Activated T-cell treated with anti-CD3 and anti-CD28 coated beads, Interleukin-2, amount 50 U/mL, for 48 hours (primary cell): ENCODE measurements at regions not wholly inside any gene's neighbourhood (a gene's known extent, or its start where the extent isn't known, plus 50 kb on each side); places are given as distances from the start of the nearest gene placed in this dataset.

Experiments used
- DNase-seq, 2 experiments: peaks; one replicate each; pipeline ENCODE4 v3.0.0-alpha.2; 2020

DNA sequence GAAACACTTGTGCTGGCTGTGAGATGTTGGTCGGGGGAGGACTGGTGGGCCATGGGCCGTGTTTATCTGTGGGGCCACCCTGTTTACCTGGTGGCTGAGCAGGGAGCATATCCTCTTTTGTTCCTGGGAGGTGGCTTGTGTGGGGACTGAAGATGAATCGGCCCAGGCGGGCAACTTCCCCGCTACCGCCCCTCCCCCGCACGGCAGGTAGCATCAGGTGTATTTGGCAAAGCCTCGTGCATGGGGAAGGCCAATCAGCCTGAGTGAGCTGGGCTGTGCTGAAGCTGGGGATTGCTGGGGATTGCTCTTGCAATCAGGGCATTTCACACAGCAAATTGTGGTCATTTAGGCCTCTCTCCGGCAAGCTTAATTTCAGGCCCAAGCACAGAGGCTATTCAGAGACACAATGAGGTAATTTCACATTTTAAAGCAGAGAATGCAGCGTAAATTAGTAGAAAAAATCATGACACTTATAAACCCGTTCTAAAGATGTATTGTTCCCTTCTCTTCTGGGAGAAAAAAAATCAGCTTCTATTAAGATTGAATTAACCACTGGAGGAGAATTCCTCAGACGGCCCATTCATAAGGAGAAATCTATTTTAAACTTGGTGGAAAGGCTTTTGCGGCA lies 197.7 kb upstream of the POU3F1 start:
- no peak for DNase-seq

DNA sequence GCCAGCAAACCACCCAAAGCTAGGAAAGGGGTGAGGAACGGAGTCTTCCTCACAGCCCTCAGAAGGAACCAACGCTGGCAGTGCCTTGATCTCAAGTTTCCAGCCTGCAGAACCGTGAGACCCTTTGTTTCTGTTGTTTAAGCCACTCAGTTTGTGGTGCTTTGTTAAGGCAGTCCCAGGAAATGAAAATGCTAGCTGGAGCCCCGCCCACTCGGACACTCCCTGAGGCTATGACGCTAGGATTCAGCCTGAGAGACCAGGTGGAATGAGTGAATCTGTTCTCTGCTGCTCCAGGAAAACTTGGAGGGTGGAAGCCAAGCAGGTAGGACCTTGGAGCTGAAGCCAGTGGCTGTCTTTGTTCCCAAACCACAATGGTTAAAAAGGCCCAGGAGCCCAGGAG lies 196.5 kb upstream of the POU3F1 start:
- DNase-seq: no peak

DNA sequence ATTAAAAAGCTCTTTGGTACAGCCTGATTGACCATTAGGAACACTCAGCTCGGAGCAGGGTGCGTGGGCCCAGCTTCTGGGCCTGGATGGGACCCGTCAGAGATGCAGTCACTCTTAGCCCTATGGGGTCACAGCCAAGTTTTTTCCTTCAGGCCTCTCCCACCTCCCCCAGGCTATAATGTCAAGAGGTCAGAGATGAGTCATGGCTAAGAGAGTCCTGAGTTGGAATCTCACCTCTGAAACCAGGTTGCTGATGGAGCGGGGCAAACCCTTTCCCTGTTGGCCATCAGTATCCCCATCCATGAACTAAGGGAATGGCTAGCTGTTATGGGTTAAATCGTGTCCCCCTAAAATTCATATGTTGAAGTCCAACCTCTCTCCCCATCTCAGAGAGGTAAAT lies 195.9 kb upstream of the POU3F1 start:
- DNase-seq: no peak

DNA sequence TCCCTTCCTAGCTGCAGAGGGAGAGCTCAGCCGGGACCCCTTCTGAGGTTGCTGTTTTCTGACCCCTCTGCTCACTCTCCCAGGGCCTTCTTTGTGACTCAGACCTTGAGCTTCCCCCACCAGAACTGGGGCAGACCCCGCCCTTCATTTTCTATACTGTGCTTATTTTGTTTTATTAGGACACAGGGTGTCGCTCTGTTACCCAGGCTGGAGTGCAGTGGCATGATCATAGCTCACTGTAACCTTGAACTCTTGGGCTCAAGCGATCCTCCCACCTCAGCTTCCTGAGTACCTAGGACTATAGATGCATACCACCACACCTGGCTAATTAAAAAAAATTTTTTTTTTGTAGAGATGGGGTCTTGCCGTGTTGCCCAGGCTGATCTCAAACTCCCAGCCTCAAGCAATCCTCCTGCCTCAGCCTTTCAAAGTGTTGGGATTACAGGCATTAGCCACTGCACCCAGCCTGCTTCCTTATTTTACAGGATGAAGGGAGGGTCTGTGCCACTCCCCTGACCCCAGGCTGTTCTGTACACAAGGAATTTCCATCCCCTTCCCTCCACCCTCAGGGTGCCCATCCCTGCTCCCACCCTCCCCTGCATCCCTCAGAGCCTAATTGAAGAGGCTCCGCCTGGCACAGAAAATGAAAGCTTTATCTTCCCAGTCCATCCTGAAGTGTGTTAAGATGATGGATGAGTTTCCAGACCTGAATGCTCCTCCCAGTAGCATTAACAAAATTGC lies 195.2 kb upstream of the POU3F1 start:
- DNase-seq: no peak

DNA sequence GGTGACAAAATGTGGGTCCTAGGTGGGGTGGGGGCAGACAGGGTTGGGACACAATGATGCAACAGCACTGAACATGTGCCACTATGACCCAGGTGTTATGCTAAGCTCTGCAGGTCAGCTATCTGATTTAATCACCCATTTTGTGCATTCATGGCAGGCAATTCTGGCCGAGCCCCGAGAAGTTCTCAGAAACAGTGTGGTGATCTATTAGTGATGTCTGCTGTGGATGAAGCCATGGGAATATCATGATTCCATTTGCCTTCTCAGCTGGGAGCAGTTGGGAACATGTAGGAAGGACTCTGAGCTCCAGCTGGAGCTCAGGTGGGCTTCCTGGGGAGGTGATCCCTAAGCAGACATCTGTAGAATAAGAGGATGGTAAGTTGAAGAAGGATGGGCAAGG lies 194.0 kb upstream of the POU3F1 start:
- no peak for DNase-seq

DNA sequence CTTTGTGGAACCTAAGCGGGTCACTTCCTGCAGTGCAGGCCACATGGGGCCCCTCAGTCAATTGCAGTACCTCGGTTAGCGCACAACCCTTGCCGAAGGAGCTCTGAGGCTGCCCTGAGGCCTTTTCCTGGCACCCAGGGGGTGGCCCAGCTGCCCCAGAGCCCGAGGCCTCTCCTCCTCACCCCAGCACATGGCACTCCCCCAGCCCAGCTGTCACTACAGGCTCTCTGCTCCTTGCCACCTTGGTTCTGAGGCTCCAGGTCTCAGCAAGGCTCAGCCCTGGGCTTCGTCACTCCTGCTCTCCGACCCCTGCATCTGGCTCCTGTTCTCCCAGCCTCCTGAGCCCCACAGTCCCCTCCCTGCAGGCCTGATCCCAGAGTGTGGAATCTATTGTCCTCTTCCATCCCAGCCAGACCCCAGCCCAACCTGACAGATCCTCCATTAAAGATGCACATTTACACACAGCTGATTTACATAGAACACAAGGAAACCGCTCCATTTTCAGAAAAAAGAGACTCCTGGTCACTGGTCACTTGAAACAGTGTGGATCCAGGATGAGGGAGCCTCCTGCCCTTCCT lies 192.8 kb upstream of the POU3F1 start:
- DNase-seq: no peak

DNA sequence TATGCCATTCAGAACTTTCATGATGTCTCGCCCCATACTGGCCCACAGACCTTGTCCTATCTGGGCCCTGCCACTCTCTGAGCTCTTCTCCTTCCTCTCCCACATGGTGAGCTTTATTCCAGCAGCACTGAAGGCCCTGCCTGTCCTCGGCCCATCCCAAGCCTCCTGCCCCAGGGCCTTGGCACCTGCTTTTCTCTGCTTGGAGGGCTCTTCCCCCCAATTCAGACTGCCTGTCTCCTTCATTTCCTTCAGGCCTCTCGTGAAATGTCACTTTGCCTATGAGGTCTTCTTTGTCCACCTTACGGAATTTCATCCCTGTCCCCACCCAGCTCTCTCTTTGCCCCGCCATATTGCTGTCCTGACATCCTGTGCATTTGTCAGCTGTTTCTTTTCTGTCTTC lies 191.7 kb upstream of the POU3F1 start:
- no peak for DNase-seq

DNA sequence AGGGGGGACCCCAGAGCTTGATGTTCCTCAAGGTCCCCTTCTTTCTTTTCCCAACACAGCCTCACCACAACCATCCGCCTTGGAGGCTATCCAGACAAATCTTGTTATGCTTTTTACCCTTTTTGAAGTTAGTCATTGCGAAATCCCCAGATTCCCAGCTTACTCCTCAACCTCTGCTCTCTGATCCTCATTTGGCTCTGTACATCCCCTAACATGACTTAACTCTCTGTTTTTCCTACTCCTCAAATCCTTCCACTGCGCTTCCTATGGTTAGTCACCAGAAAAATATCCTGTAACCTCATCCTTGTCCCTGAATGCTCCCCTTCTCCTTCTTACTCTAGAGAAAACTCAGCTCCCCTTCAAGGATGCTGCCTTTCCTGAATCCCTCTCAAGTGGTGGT lies 189.1 kb upstream of the POU3F1 start:
- DNase-seq: no peak

DNA sequence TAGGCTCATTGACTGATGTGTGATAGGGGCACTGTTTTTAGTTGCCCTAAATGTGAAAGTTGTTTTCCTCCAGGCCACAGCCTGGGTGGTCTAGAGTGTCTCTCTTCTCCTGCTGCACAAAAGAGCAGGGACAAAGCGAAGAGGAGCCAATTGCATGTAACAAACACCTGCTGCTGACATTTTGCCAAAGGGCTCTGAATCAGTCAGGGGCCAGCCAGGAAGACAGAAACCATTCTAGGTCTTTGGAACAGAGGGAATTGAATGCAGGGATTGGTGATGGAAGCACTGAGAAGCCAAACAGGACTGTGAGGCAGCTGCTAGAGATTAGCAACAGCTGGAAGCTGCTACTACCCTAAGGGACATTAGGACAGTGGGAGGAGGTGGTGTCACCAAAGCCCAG lies 185.3 kb upstream of the POU3F1 start:
- DNase-seq: no peak

DNA sequence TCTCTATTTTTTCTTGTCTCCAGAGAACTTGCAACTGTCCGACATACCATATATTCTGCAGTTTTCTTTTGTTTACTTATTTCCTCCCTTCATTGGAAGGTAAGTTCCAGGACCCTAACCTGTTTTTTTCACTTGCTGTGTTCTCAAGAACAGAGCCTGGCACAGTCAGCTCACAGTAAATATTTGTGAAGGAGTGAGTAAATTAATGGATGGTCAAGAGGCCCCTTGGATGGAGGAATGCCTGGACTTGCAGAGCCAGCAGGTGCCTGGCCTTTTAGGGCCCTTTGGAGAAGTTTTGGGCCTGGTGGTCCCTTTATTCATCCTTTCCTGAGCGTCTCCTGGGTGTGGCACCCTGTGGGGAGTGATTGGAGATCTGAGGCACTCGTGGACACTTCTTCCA lies 182.1 kb upstream of the POU3F1 start:
- DNase-seq: no peak

DNA sequence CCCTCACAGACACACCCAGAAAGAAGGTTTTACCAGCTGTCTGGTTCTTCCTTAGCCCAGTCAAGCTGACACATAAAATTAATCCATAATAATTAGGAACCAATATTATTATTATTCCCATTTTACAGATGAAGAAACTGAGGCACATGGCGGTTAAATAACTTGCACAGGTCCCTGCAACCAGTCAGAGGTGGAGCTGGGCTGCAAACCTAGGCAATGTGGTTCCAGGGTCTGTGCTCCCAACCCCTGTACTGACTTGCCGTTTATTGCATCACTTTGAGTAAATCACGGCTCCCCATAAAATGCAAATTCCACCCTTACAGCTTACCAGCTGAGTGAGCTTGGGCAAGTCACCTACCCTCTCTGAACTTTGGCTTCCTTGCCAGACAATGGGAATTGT lies 179.2 kb upstream of the POU3F1 start:
- DNase-seq: no peak

DNA sequence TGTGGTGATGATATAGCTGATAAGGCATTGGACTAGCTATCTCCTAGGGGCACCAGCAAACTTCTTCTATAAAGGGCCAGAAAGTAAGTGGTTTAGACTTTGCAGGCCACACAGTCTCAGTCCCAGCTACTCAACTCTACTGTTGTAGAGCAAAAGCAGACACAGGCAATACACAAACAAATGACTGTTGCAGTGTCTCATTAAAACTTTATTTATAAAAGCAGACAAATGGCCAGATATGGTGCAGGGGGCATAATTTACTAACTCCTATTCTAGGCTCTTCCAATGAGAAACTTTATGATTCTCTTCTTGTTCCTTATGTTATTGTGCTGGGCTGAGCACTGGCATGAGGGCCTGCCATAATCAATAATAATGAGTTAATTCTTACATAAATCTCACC lies 176.8 kb upstream of the POU3F1 start:
- DNase-seq: no peak

DNA sequence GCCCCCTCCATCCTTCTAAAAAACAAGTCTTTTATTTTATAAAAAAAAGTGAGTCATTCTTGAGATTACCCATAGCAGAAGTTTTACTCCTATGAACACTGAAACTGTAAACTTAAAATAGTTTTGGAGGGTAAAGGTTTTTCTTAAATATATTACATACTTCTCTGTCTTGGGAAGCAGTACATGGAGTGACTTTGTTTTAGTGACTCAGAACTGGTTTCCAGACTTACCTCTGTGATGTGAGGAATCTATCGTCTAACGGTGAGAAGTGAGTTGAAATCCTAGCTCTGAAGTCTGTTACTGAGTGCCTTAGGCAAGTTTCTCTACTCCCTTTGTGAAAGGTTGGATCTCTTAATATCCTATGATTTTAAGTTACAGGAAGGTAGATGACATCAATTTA lies 176.3 kb upstream of the POU3F1 start:
- no peak for DNase-seq

DNA sequence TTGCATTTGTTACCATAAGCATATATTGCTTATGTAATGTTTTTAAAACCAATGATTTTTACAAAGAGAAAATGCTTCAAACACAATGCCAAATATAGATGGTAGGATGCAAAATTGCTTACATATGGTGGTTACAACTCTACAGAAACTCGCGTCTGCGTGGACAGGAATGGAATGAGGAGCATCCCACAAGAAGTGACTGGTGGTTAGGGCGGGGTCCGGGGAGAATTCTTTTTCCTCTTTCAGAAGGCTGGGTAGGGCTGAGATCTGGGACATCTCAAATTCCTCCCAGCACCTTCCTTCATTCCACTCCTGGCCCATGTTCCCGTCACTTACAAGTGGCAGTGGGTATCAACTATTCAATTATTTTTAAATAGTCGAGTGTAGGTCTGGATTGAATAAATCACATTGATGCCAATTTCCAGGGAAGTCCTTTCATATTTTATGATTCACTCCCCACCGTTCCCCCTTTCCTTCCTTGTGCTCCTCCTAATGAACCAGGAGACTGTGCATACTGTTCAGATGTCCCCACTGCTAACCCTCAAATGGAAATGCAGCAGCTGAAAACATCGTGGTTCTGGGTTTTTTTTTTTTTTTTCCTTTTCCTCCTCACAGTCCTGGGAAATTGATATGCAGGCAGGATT lies 174.5 kb upstream of the POU3F1 start:
- no peak for DNase-seq

DNA sequence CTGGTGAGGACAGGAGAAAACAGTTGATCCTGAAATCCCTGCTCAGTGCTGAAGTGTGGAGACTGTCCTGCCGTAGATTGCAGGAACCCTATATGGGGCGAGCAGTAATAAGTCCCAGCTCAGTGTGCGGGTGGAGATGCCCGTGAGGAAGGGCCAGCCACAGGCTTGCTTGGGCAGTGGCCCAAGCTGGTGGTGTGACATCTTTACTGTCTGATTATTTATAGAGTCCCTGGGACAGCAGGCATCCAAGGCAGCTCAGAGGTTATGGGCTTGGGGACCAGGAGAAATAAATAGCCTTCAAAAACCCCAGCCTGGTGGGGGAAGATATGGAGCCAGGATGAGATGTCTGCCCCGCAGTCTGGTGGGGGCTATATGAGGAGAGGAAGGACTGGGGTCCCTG lies 170.7 kb upstream of the POU3F1 start:
- DNase-seq: no peak

DNA sequence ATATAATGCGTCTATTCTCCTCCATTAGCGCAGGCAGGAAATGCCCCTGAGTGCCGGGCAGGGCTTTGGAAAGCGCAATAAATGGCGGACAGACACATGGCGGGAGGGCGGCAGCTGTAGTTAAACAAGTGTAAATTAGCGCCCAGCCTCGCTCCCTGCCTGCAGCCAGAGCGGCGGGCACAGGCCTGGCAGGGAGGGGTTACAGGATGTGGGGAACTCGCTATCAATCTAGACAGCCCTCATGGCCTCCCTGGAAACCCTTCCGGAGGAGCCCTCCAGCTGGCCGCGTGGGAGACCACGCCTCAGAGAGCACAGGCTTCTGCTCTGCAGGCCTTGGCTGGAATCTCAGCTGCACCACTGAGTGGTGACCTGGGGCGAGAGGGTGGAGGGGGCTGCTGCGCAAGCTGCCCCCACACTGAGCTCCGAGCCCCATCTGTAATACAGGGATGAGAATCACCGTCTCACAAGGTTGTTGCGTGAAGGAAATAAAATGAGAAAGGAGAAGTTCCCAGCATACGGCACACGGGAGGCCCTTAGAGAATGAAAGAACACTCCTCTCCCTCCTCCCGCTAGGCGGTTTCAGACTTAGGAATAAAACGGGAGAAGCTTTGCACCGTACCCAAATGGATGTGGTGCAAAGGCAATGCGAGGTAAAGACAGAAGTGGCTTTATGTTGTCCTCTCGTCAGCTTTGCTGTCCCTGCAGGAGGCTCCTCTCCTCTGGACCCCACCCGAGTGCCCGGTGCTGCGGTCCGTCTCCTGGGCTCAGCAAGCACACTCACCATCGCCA lies 167.2 kb upstream of the POU3F1 start:
- no peak for DNase-seq

DNA sequence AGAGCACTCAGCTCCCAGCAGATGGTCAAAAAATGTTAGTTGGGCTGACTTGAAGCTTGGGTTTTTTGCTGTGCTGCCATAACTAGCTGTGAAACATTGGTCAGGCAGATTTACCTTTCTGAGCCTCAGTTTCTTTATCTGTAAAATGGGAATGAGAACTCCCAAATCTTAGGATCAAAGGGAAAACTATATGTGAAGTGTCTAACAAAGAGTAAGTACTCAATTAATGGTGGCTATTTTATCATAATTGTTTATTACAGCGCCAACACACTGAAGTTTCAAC lies 164.2 kb upstream of the POU3F1 start:
- no peak for DNase-seq

DNA sequence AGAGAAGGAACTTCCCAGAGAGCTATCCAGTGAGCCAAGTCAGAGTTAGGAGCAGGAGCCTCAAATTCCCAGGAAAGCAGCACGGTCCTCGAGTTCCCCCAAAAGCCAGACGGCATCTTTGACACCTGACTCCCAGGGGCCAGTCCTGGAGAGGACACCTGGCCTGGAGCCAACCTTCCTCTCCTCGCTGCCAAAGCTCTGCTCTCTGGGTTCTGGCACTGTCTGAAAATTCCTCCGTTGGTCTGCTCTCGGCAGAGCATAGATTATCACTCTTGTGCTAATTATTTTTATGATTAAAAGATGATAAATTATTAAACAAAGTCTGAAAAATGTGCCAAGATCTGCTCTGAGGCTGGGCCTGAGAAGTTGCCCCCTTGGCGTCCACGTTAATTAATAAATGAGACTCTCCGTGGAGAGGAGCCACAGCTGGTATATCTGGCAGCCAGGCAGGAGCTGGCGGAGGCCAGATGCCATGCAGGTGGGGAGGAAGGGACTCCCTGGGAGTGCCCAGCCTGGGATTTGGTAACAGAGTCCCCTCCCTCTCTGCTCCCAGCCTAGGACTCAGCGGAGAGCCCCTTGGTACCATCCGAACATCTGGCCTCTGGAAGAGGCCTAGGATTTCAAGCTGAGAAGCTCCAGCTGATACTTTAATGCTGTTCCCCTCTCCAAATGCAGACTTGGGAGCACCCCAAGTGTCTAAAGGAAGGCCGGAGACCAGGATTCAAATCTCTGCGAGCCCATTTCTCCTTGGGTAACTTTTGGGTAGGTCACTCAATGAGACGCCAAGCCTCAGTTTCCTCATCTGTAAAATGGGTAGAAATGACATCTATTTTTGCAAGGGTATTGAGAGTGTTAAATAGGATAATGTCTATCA lies 163.7 kb upstream of the POU3F1 start:
- DNase-seq: no peak

DNA sequence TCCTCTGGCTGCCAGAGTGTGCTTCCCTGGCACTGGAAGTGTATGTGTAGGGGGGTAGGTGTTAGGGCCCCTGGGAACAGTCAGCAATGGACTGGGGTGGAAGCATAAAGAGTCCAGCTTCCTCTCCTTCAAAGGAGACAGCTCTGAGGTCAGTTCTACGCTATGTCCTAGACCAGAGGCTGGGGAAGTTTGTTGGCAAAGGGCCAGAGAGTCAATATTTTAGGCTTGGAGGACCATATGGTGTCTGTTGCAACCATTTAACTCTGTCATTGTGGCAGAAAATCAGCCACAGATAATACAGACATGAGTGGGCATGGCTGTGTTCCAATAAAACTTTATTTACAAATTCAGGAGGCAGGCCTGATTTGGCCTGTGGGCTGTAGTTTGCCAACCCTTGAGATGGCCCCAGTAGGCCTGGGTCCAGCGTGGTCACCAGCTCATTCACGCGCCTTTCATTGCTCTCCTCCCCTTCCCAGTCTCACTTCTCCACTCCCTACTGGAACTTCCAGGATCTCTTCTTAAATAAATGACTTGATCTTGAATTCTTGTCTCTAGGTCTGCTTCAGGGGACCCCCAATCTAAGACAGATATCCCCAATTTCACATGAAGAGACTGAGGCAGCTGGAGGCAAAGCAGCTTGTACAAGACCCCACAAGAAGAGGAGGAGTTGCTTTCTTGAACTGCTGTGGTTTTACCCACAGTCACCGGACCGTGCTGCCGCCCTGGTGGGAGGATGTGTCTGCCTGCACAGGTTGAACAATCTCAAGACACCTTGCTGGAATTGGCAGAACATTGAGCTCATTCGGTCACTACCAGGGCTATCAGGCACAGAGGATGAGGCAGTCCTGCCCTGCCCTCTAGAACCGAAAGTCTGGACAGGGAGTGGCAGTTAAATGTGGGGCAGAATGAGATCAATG lies 162.4 kb upstream of the POU3F1 start:
- no peak for DNase-seq

DNA sequence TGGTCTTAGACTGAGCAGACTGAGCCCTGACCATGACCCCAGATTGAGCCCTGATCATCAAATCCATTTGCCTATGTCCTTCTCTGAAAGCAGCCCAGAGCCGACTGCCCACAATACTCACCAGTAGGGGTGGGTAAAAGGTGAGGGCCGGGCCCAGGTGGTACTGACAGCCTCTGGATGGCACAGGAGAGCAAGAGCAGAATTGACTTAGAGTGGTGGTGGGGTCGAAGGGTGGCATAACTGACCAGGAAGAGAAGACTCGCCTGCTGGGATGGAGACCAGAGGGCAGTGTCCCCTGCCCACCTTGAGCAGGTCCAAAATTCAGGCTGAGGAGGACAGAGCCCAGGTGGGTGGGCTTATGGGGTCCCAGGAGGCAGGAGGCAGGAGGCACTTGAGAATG lies 161.3 kb upstream of the POU3F1 start:
- no peak for DNase-seq

DNA sequence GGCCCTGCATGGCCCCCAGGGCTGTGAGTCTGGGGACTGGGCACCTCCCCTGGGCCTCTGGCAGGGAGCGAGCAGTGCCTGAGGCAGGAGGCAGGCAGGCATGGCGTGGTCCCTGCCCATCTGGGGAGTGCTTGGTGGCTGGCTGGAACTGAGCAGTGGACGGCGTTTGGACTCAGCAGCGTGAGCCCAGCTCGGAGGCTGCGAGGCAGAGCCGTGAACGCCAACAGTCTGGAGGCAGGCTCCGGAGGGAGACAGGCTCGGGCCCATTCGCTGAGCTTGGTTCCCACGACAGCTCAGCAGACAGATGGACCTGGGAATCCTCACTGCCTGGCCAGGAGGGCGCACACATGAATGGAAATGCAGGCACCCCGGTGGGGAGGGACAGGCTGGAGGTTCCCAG lies 160.7 kb upstream of the POU3F1 start:
- no peak for DNase-seq
